ENCODE measurements at regions not wholly inside any gene's neighbourhood (a gene's known extent, or its start where the extent isn't known, plus 50 kb on each side); places are given as distances from the start of the nearest gene placed in this dataset.

- TF ChIP-seq CBFB (IDR thresholded peaks at IDR 0.05; ENCODE audit: low read depth) (no peak), TBL1XR1 (IDR thresholded peaks at IDR 0.05; ENCODE audit: low read depth, low read length) (no peak), ZBTB40 (IDR thresholded peaks at IDR 0.05; ENCODE audit: borderline replicate concordance) (no peak), PBX3 (IDR thresholded peaks at IDR 0.05; ENCODE audit: insufficient replicate concordance, low read depth, low read length) (no peak), NFYB (IDR thresholded peaks at IDR 0.05; ENCODE audit: insufficient read depth, low read depth, low read length) (no peak), EED (IDR thresholded peaks at IDR 0.05; ENCODE audit: low read depth) (no peak), HSF1 (IDR thresholded peaks at IDR 0.05; ENCODE audit: low read depth, low read length) (no peak), GATAD2B (conservative IDR thresholded peaks at IDR 0.05; ENCODE audit: low read depth) (no peak), ZBTB11 (CRISPR knock-in tag; IDR thresholded peaks at IDR 0.05) (no peak), KAT2A (conservative IDR thresholded peaks at IDR 0.05; ENCODE audit: control insufficient read depth, low read depth, low read length) (no peak)
- Histone ChIP-seq H3K27me3 (replicated peaks in 1 of 2; ENCODE audit: control insufficient read depth in 2 of 2, insufficient read depth in 2 of 2, low read length in 1 of 2) (no peaks in the 10 kb centered on the region), H3K9me3 (replicated peaks; ENCODE audit: control insufficient read depth, insufficient read depth, low read length) (no peaks in the 10 kb centered on the region; the same call in 2 of the 3 replicates), H3K4me3 (no peak overlapping the region), H3K79me2 (ENCODE audit: control insufficient read depth, insufficient read depth, low read length) (no peaks in the 10 kb centered on the region), H3K4me1 (ENCODE audit: control insufficient read depth, insufficient read depth, low read length) (no peaks in the 10 kb centered on the region), H3K36me3 (ENCODE audit: control insufficient read depth in 2 of 2, insufficient read depth in 2 of 2, low read length in 1 of 2) (no peaks in the 10 kb centered on the region), H4K20me1 (ENCODE audit: control insufficient read depth, insufficient read depth) (no peaks in the 10 kb centered on the region), H2AFZ (ENCODE audit: control insufficient read depth, low read depth, low read length) (no peak overlapping the region), H3K4me2 (ENCODE audit: control insufficient read depth, insufficient read depth) (no peak overlapping the region), H3K9ac (ENCODE audit: control insufficient read depth, insufficient read depth, low read length) (no peak overlapping the region), H3K27ac (ENCODE audit: control insufficient read depth, insufficient read depth) (no peak overlapping the region)
- BruUV-seq (replicated peaks), result no TSS peak
- WGBS (ENCODE audit: insufficient coverage, insufficient replicate concordance, low lambda C conversion rate, missing lambda C conversion rate), result 55% methylated on average over 8 of the region's 8 CpGs
- POLR2A ChIA-PET, result no interaction called here
- DNase-seq (ENCODE audit: low read depth, low spot score) (no peak), ATAC-seq (no peak), FAIRE-seq (no peak)
- intact Hi-C loops (cut with micrococcal nuclease; ENCODE audit: unreplicated experiment) (no loop called here), in situ Hi-C loops (cut with MboI) (no loop called here)
- SMC1A ChIA-PET (ENCODE audit: uncharacterized antibody, unreplicated experiment), result interaction anchor here (1.0 kb wide), 1 partner anchor 9 kb away, joined by 3 read pairs; no protein-coding TSS in a partner anchor
- RAD21 ChIA-PET (ENCODE audit: unreplicated experiment), result no interaction called here
- CTCF ChIA-PET, result no interaction called here
Measured at GRCh38 chr5:164137095-164137494, 631.7 kb downstream of the MAT2B start.

Measured in GM12878 (cell line).